Activated T-helper 1 cell treated with anti-CD3 and anti-CD28 coated beads, Interleukin-12 subunit alpha, Interleukin-12 subunit beta, Interleukin-2, Interleukin-4 antibody, amounts not matched to agents 30 ng/mL and 10 ng/mL and 1 ng/mL, durations not matched to agents 14 hours and 24 hours and 36 hours (primary cell): ENCODE measurements at regions not wholly inside any gene's neighbourhood (a gene's known extent, or its start where the extent isn't known, plus 50 kb on each side); places are given as distances from the start of the nearest gene placed in this dataset.

ENCODE experiments used
- DNase-seq: peaks from one replicate; pipeline ENCODE4 v3.0.0; 2021; ENCODE audit warnings: low spot score
- H3K27ac Mint-ChIP-seq: one replicate; pipeline ENCODE4 v1.8.0; 2021; ENCODE audit warnings: mild to moderate bottlenecking, mixed read lengths
- H3K27me3 Mint-ChIP-seq: one replicate; pipeline ENCODE4 v1.8.0; 2022; ENCODE audit warnings: mild to moderate bottlenecking, moderate library complexity, mixed read lengths; ENCODE audit not compliant: insufficient read depth
- H3K36me3 Mint-ChIP-seq: one replicate; pipeline ENCODE4 v1.8.0; 2021; ENCODE audit warnings: low read depth, mixed read lengths
- H3K4me1 Mint-ChIP-seq: one replicate; pipeline ENCODE4 v1.8.0; 2021; ENCODE audit warnings: low read depth, mixed read lengths
- H3K4me3 Mint-ChIP-seq: one replicate; pipeline ENCODE4 v1.8.0; 2021; ENCODE audit warnings: mild to moderate bottlenecking, moderate library complexity, mixed read lengths
- H3K9me3 Mint-ChIP-seq: one replicate; pipeline ENCODE4 v1.8.0; 2021; ENCODE audit warnings: mixed read lengths
- intact Hi-C: fragments of 100-400 bp; cut with micrococcal nuclease; formaldehyde crosslinking; loops from one replicate; pipeline ENCODE4 v1.15.1; 2024

- peaks cover 4% of the 10 kb centered on the region for H3K36me3 Mint-ChIP-seq
- DNase-seq = peak; percentile 13
- H3K4me3 Mint-ChIP-seq = peak overlapping the region; percentile 57
- H3K9me3 Mint-ChIP-seq = peaks cover 16% of the 10 kb centered on the region
- peaks cover 7% of the 10 kb centered on the region for H3K27me3 Mint-ChIP-seq
- intact Hi-C loops = loop anchor here (1.0 to 10.0 kb wide), 8 partner anchors 15 to 1544 kb away; partner anchors contain the start of genes BTG4 and HOATZ
- H3K27ac Mint-ChIP-seq = peak overlapping the region; percentile 82
- peaks cover 50% of the 10 kb centered on the region for H3K4me1 Mint-ChIP-seq
These were observed 122.5 kb upstream of the ZC3H12C start for GRCh38 chr11:109970516-109971183.

- DNase-seq = no peak
- Mint-ChIP-seq H3K27ac (peak overlapping the region; percentile 82), H3K27me3 (peaks cover 7% of the 10 kb centered on the region), H3K9me3 (peaks cover 13% of the 10 kb centered on the region), H3K4me3 (peak overlapping the region; percentile 57), H3K36me3 (peaks cover 2% of the 10 kb centered on the region), H3K4me1 (peaks cover 45% of the 10 kb centered on the region)
- intact Hi-C loops = loop anchor here (2.0 to 10.0 kb wide), 4 partner anchors 222 to 1544 kb away; partner anchors contain the start of genes BTG4 and HOATZ
These were observed 122.0 kb upstream of the ZC3H12C start for GRCh38 chr11:109971184-109971523.

GRCh38 chr11:109972181-109972715 lies 120.9 kb upstream of the ZC3H12C start:
- DNase-seq = no peak
- H3K27me3 Mint-ChIP-seq = peaks cover 7% of the 10 kb centered on the region
- intact Hi-C loops = loop anchor here (5.0 to 10.0 kb wide), 3 partner anchors 463 to 1543 kb away; partner anchors contain the start of genes BTG4 and HOATZ
- peaks cover 43% of the 10 kb centered on the region for H3K4me1 Mint-ChIP-seq
- peaks cover 10% of the 10 kb centered on the region for H3K9me3 Mint-ChIP-seq
- H3K4me3 Mint-ChIP-seq = no peak overlapping the region
- no peak overlapping the region for H3K27ac Mint-ChIP-seq
- H3K36me3 Mint-ChIP-seq = peaks cover 2% of the 10 kb centered on the region

GRCh38 chr11:109972939-109973338 lies 120.3 kb upstream of the ZC3H12C start:
- no peak for DNase-seq
- peaks cover 43% of the 10 kb centered on the region for H3K4me1 Mint-ChIP-seq
- peaks cover 7% of the 10 kb centered on the region for H3K9me3 Mint-ChIP-seq
- intact Hi-C loops = loop anchor here (5.0 to 10.0 kb wide), 3 partner anchors 462 to 1542 kb away; partner anchors contain the start of genes BTG4 and HOATZ
- peak overlapping the region; percentile 46 for H3K27ac Mint-ChIP-seq
- peaks cover 2% of the 10 kb centered on the region for H3K36me3 Mint-ChIP-seq
- H3K4me3 Mint-ChIP-seq = no peak overlapping the region
- H3K27me3 Mint-ChIP-seq = peaks cover 7% of the 10 kb centered on the region

DNA sequence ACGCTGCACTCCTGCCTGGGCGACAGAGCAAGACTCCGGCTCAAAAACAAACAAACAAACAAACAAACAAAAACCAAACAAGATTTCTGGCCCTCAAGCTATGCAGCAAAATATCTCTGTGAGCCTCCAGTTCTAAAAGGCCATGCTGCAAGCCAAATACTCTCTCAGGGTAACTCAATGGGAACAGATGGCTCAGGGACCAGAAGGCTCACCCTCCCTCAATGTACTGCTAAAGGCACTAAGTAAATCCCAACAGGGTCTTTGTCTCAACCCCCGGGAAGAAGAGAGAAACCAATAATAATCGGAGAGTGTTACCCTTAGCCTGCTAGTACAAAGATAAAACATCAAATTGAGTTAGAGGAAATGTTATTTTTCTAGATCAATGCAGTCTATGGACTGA lies 119.7 kb upstream of the ZC3H12C start:
- Mint-ChIP-seq H3K27me3 (peaks cover 7% of the 10 kb centered on the region), H3K27ac (no peak overlapping the region), H3K4me3 (no peak overlapping the region), H3K4me1 (peaks cover 42% of the 10 kb centered on the region), H3K9me3 (peaks cover 6% of the 10 kb centered on the region), H3K36me3 (peaks cover 1% of the 10 kb centered on the region)
- intact Hi-C loops = loop anchor here (5.0 to 10.0 kb wide), 3 partner anchors 461 to 1541 kb away; partner anchors contain the start of genes BTG4 and HOATZ
- no peak for DNase-seq

GRCh38 chr11:109974523-109974922 lies 118.7 kb upstream of the ZC3H12C start:
- no peak overlapping the region for H3K4me3 Mint-ChIP-seq
- H3K27ac Mint-ChIP-seq = no peak overlapping the region
- DNase-seq = no peak
- H3K4me1 Mint-ChIP-seq = peaks cover 37% of the 10 kb centered on the region
- intact Hi-C loops = loop anchor here (5.0 to 10.0 kb wide), 3 partner anchors 460 to 1540 kb away; partner anchors contain the start of genes BTG4 and HOATZ
- peaks cover 7% of the 10 kb centered on the region for H3K27me3 Mint-ChIP-seq
- H3K9me3 Mint-ChIP-seq = no peaks in the 10 kb centered on the region
- no peaks in the 10 kb centered on the region for H3K36me3 Mint-ChIP-seq

DNA sequence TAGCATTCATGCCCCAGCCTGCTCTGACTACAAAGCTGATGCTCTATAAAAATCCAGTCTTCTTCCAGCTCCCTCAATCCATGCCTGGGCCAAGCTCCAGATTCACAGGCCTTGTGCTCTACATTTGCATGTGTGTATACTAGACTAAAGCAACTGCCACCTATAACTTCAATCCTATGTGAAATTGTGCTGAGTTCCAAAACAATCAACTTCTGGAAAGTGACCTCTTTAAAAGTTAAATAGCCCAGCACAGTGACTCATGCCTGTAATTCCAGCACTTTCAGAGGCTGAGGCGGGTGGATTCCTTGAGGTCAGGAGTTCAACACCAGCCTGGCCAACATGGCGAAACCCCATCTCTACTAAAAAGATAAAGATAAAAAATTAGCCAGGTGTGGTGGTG lies 114.3 kb upstream of the ZC3H12C start:
- intact Hi-C loops = loop anchor here (10.0 kb wide), 2 partner anchors 456 to 1536 kb away; partner anchors contain the start of genes BTG4 and HOATZ
- no peak for DNase-seq
- H3K27me3 Mint-ChIP-seq = peaks cover 12% of the 10 kb centered on the region
- no peaks in the 10 kb centered on the region for H3K36me3 Mint-ChIP-seq
- no peak overlapping the region for H3K27ac Mint-ChIP-seq
- no peak overlapping the region for H3K4me3 Mint-ChIP-seq
- peaks cover 5% of the 10 kb centered on the region for H3K4me1 Mint-ChIP-seq
- no peaks in the 10 kb centered on the region for H3K9me3 Mint-ChIP-seq

DNA sequence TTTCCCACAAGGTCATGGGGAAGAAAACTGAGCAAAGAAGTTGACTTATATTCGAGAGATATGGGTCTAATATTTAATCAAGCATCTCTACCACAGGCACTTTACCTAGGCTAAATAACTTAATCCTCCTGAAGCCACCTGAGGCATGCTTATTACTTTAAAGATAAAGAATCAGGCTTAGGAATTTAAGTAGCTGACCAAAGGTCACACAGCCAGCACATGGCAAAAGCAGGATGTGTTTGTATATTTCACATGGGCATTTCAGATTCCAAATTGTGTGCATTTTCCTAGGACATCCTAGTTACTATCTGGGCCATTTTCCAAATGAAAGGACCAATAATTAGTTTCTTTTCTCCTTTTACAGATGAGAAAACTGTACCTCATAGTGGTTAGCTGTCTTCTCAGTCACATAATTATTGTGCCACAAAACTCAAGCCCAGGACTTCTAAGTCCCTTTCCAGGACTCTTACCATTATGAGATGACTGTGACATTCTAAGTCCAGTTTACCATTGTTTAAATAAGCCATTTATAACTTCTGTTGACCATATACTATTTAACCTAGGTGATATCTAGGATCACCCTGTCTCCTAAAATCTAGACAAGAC lies 112.1 kb upstream of the ZC3H12C start:
- intact Hi-C loops = no loop called here
- H3K9me3 Mint-ChIP-seq = peaks cover 9% of the 10 kb centered on the region
- DNase-seq = no peak
- H3K36me3 Mint-ChIP-seq = no peaks in the 10 kb centered on the region
- no peak overlapping the region for H3K27ac Mint-ChIP-seq
- peaks cover 14% of the 10 kb centered on the region for H3K4me1 Mint-ChIP-seq
- H3K27me3 Mint-ChIP-seq = peaks cover 11% of the 10 kb centered on the region
- no peak overlapping the region for H3K4me3 Mint-ChIP-seq

DNA sequence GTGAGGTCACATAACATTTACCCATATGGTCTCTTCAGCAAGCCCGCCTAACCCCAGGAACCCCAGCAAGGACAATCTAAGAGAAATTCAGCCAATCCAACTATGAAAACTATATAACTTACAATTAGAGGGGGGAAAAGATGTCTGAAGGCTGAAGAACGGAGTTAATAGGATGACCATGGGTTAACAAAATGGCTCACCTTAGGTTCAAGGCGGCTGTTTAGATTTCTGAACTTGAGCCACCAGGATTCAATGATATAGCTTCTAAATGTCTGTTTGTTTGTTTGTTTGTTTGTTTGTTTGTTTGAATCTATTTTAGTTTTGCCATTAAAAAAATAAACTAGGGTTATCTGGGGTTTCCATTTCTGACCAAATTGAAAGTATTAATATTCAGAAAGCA lies 109.8 kb upstream of the ZC3H12C start:
- H3K9me3 Mint-ChIP-seq = peaks cover 17% of the 10 kb centered on the region
- peaks cover 19% of the 10 kb centered on the region for H3K4me1 Mint-ChIP-seq
- peaks cover 11% of the 10 kb centered on the region for H3K27me3 Mint-ChIP-seq
- intact Hi-C loops = no loop called here
- H3K4me3 Mint-ChIP-seq = no peak overlapping the region
- DNase-seq = no peak
- peaks cover 2% of the 10 kb centered on the region for H3K36me3 Mint-ChIP-seq
- H3K27ac Mint-ChIP-seq = no peak overlapping the region

GRCh38 chr11:109984634-109985289 lies 108.4 kb upstream of the ZC3H12C start:
- intact Hi-C loops = loop anchor here (1.0 kb wide), 2 partner anchors 14 to 94 kb away; no protein-coding TSS in a partner anchor
- peaks cover 19% of the 10 kb centered on the region for H3K4me1 Mint-ChIP-seq
- DNase-seq = no peak
- peaks cover 17% of the 10 kb centered on the region for H3K9me3 Mint-ChIP-seq
- H3K36me3 Mint-ChIP-seq = peaks cover 2% of the 10 kb centered on the region
- peak overlapping the region; percentile 23 for H3K4me3 Mint-ChIP-seq
- H3K27ac Mint-ChIP-seq = no peak overlapping the region
- H3K27me3 Mint-ChIP-seq = peaks cover 11% of the 10 kb centered on the region

GRCh38 chr11:109986488-109986887 lies 106.7 kb upstream of the ZC3H12C start:
- intact Hi-C loops = no loop called here

GRCh38 chr11:109991835-109992234 lies 101.4 kb upstream of the ZC3H12C start:
- DNase-seq = no peak
- Mint-ChIP-seq H3K36me3 (no peaks in the 10 kb centered on the region), H3K4me1 (no peaks in the 10 kb centered on the region), H3K27ac (no peak overlapping the region), H3K4me3 (no peak overlapping the region), H3K9me3 (peaks cover under 1% of the 10 kb centered on the region), H3K27me3 (peaks cover 7% of the 10 kb centered on the region)
- intact Hi-C loops = no loop called here

More at GRCh38 chr11:109986488-109986887, 106.7 kb upstream of the ZC3H12C start:
- H3K4me3 Mint-ChIP-seq = no peak overlapping the region
- peaks cover 4% of the 10 kb centered on the region for H3K27me3 Mint-ChIP-seq
- H3K9me3 Mint-ChIP-seq = peaks cover 17% of the 10 kb centered on the region
- H3K27ac Mint-ChIP-seq = no peak overlapping the region
- peaks cover 19% of the 10 kb centered on the region for H3K4me1 Mint-ChIP-seq
- peaks cover 2% of the 10 kb centered on the region for H3K36me3 Mint-ChIP-seq
- DNase-seq = no peak
